GM10248 (cell line): ENCODE measurements at regions not wholly inside any gene's neighbourhood (a gene's known extent, or its start where the extent isn't known, plus 50 kb on each side); places are given as distances from the start of the nearest gene placed in this dataset.

Experiments
- CTCF ChIA-PET: fragments of 300-600 bp; sonication (Branson Sonifier 250); formaldehyde crosslinking; extraction: SDS; loops from one replicate; lab custom pipeline; 2021; ENCODE audit warnings: antibody characterized with exemption; lab: Yijun Ruan, JAX
- POLR2A ChIA-PET: fragments of 350-650 bp; sonication (Branson Sonifier 250); formaldehyde crosslinking; extraction: SDS; loops from one replicate; lab custom pipeline; 2020; ENCODE audit warnings: antibody characterized with exemption; lab: Yijun Ruan, JAX
- DNase-seq: peaks from one replicate; pipeline ENCODE4 v3.0.0; 2012; ENCODE audit errors: extremely low spot score
- CTCF ChIP-seq: IDR thresholded peaks from 2 replicates; pipeline ENCODE4 v1.5.1; 2012; ENCODE audit warnings: mild to moderate bottlenecking, low read depth; ENCODE audit errors: extremely low read depth, missing control alignments, control extremely low read depth

GRCh38 chr4:89483833-89484232 lies 176.2 kb upstream of the GPRIN3 start:
- CTCF ChIA-PET = no interaction called here
- TF ChIP-seq CTCF = no peak
- DNase-seq = no peak
- POLR2A ChIA-PET = no interaction called here

GRCh38 chr4:89482926-89483595 lies 175.5 kb upstream of the GPRIN3 start:
- no peak for DNase-seq
- CTCF ChIA-PET = interaction anchor here (0.8 to 1.2 kb wide), 3 partner anchors 11 to 89 kb away, joined by 3 to 5 read pairs (median 4); no protein-coding TSS in a partner anchor
- no peak for TF ChIP-seq CTCF
- POLR2A ChIA-PET = no interaction called here

GRCh38 chr4:89482251-89482650 lies 174.7 kb upstream of the GPRIN3 start:
- peak; percentile 11 for DNase-seq
- POLR2A ChIA-PET = no interaction called here
- CTCF ChIA-PET = interaction anchor here (0.8 to 1.2 kb wide), 3 partner anchors 10 to 90 kb away, joined by 3 to 5 read pairs (median 4); no protein-coding TSS in a partner anchor
- peak; percentile 58 for TF ChIP-seq CTCF

- ChIA-PET CTCF (interaction anchor here (1.2 to 1.6 kb wide), 2 partner anchors 12 kb away, joined by 3 to 5 read pairs; no protein-coding TSS in a partner anchor), POLR2A (no interaction called here)
- no peak for TF ChIP-seq CTCF
- no peak for DNase-seq
These were observed 162.4 kb upstream of the GPRIN3 start for GRCh38 chr4:89469930-89470375.

- ChIA-PET POLR2A (no interaction called here), CTCF (interaction anchor here (1.2 to 1.6 kb wide), 2 partner anchors 12 to 13 kb away, joined by 3 to 5 read pairs; no protein-coding TSS in a partner anchor)
- TF ChIP-seq CTCF = no peak
- no peak for DNase-seq
These were observed 161.9 kb upstream of the GPRIN3 start for GRCh38 chr4:89469516-89469915.

GRCh38 chr4:89468602-89469001 lies 161.0 kb upstream of the GPRIN3 start:
- ChIA-PET POLR2A (no interaction called here), CTCF (no interaction called here)
- TF ChIP-seq CTCF = no peak
- DNase-seq = no peak

- POLR2A ChIA-PET = no interaction called here
- CTCF ChIA-PET = no interaction called here
These were observed 155.7 kb upstream of the GPRIN3 start for GRCh38 chr4:89463341-89463740.

More at GRCh38 chr4:89463341-89463740, 155.7 kb upstream of the GPRIN3 start:
- TF ChIP-seq CTCF = no peak
- DNase-seq = no peak
